MCF 10A (cell line): ENCODE measurements at regions not wholly inside any gene's neighbourhood (a gene's known extent, or its start where the extent isn't known, plus 50 kb on each side); places are given as distances from the start of the nearest gene placed in this dataset.

Source experiments
- BruUV-seq: library from RNA; stranded (reverse); fragments of 400-500 nt; replicated peaks from 2 replicates; lab custom pipeline; 2021; lab: Mats Ljungman, UMichigan
- CTCF ChIA-PET: fragments of 300-600 bp; sonication (Branson Sonifier 250); formaldehyde crosslinking; extraction: SDS; loops from one replicate; lab custom pipeline; 2021; ENCODE audit warnings: antibody characterized with exemption, inconsistent platforms; lab: Yijun Ruan, JAX
- POLR2A ChIA-PET: fragments of 300-600, 350-650 bp; sonication (Branson Sonifier 250); formaldehyde crosslinking; extraction: SDS; loops from one replicate; lab custom pipeline; 2020; ENCODE audit warnings: antibody characterized with exemption, inconsistent platforms; lab: Yijun Ruan, JAX
- DNase-seq: peaks from one replicate; pipeline ENCODE4 v3.0.0-alpha.2; 2018; ENCODE audit not compliant: unreplicated experiment
- H3K27ac Mint-ChIP-seq: one replicate; pipeline ENCODE4 v1.8.0; 2022; ENCODE audit warnings: mild to moderate bottlenecking, low read depth, mixed read lengths; ENCODE audit not compliant: unreplicated experiment
- H3K27me3 Mint-ChIP-seq: one replicate; pipeline ENCODE4 v1.8.0; 2022; ENCODE audit warnings: mixed read lengths; ENCODE audit not compliant: insufficient read depth, unreplicated experiment
- H3K36me3 Mint-ChIP-seq: one replicate; pipeline ENCODE4 v1.8.0; 2022; ENCODE audit warnings: mild to moderate bottlenecking, moderate library complexity, mixed read lengths; ENCODE audit not compliant: insufficient read depth, unreplicated experiment
- H3K4me1 Mint-ChIP-seq: one replicate; pipeline ENCODE4 v1.8.0; 2022; ENCODE audit warnings: mixed read lengths; ENCODE audit not compliant: insufficient read depth, unreplicated experiment
- H3K4me3 Mint-ChIP-seq: one replicate; pipeline ENCODE4 v1.8.0; 2022; ENCODE audit warnings: mild to moderate bottlenecking, moderate library complexity, mixed read lengths; ENCODE audit not compliant: unreplicated experiment
- H3K9me3 Mint-ChIP-seq: one replicate; pipeline ENCODE4 v1.8.0; 2022; ENCODE audit warnings: mixed read lengths; ENCODE audit not compliant: unreplicated experiment
- intact Hi-C: fragments of 100-400 bp; cut with micrococcal nuclease; formaldehyde crosslinking; loops from 2 replicates; pipeline ENCODE4 v1.14.1; 2022
- TF ChIP-seq, protein P1 (sequence below): fragments of 200-600 bp; IDR thresholded peaks from one replicate; pipeline ENCODE4 v1.8.0; 2022; ENCODE audit warnings: antibody characterized with exemption, mild to moderate bottlenecking; ENCODE audit not compliant: unreplicated experiment

DNA sequence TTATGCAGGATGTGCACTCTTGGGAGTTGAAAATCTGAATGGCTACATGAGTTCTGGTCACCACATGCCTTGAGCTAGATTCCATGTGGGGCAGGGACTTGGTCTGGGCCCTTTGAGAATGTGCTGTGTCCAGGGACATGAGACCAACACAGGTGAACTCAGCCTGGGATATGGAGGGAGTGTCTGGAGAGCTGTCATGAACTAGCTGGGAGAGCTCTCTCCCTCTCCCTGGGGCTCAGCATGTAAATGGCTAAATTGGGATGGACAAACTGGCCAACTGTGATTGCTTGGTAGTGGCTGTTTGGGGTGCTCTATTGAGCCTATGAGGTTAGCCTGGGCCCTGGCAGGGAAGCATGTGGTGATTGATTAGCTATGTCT is 105.1 kb upstream of the HS6ST1 start:
- POLR2A ChIA-PET = interaction anchor here (0.7 kb wide), 1 partner anchor 9 kb away, joined by 4 read pairs; no protein-coding TSS in a partner anchor
- Mint-ChIP-seq H3K36me3 (no peaks in the 10 kb centered on the region), H3K27me3 (no peaks in the 10 kb centered on the region), H3K4me1 (peaks cover 6% of the 10 kb centered on the region), H3K27ac (no peak overlapping the region), H3K9me3 (peaks cover 6% of the 10 kb centered on the region), H3K4me3 (no peak overlapping the region)
- CTCF ChIA-PET = interaction anchor here (0.7 kb wide), 1 partner anchor 58 kb away, joined by 3 read pairs; no protein-coding TSS in a partner anchor
- TF ChIP-seq, protein P1, sequence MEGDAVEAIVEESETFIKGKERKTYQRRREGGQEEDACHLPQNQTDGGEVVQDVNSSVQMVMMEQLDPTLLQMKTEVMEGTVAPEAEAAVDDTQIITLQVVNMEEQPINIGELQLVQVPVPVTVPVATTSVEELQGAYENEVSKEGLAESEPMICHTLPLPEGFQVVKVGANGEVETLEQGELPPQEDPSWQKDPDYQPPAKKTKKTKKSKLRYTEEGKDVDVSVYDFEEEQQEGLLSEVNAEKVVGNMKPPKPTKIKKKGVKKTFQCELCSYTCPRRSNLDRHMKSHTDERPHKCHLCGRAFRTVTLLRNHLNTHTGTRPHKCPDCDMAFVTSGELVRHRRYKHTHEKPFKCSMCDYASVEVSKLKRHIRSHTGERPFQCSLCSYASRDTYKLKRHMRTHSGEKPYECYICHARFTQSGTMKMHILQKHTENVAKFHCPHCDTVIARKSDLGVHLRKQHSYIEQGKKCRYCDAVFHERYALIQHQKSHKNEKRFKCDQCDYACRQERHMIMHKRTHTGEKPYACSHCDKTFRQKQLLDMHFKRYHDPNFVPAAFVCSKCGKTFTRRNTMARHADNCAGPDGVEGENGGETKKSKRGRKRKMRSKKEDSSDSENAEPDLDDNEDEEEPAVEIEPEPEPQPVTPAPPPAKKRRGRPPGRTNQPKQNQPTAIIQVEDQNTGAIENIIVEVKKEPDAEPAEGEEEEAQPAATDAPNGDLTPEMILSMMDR = no peak
- intact Hi-C loops = no loop called here
- no peak for DNase-seq
- no TSS peak for BruUV-seq

DNA sequence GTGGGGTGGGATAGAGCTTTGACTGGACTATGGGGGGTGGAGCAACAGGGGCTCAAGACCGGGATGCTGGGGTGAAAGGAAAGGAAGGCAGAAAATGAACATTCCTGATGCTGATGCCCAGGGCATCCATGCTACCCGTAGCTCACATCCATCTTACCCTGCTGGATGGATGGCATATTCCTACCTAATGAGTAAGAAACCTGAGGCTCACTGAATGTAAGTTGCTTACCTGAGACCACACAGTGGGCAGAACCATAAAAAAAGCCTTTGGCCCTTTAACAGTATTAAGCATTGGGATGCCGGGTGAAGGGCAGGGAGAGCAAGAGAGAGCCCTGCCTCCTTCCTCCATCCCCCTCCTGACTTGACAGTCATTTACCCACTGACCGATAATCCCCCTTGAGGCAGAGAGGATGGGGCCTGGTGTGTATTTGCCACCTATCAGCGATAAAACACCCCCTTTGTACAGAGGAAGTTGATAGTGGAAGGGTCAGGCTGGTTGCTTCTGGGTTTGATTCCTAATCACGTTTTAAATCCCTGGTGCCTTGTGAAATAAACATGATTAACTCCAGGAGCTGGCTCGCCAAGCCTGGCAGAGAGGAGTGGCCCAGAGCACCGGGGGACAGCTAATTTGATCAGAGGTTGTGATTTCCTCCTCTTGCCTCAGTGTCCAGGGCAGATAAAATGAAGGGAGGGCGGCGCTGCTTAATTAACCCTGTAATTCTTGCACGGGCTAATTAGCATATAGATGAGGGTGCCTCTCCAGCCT is 105.9 kb upstream of the HS6ST1 start:
- intact Hi-C loops = no loop called here
- Mint-ChIP-seq H3K4me3 (no peak overlapping the region), H3K27me3 (peaks cover 7% of the 10 kb centered on the region), H3K4me1 (peaks cover 6% of the 10 kb centered on the region), H3K36me3 (no peaks in the 10 kb centered on the region), H3K9me3 (peaks cover 14% of the 10 kb centered on the region), H3K27ac (no peak overlapping the region)
- ChIA-PET CTCF (no interaction called here), POLR2A (interaction anchor here (0.6 kb wide), 1 partner anchor 18 kb away, joined by 3 read pairs; no protein-coding TSS in a partner anchor)
- DNase-seq = no peak
- TF ChIP-seq, protein P1 = no peak
- BruUV-seq = no TSS peak

DNA sequence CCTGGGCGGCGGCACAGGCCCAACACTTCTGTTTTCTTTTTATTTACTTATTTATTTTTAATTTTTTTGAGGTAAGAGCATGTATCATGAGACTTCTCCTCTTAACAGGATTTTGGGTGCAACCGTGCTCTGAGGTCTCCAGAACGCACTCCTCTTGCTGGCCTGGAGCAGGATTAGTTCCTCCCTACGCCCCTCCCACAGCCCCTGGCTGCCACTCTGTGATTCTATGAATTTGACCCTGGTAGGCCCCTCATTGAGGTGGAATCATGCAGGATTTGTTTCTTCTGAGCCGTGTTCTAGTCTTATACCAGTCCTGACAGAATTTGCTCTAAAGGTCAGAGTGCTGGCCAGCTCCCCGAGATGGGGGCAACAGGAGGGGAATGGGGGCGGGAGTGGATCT is 106.5 kb upstream of the HS6ST1 start:
- no TSS peak for BruUV-seq
- ChIA-PET CTCF (interaction anchor here (0.6 kb wide), 1 partner anchor 90 kb away, joined by 3 read pairs; no protein-coding TSS in a partner anchor), POLR2A (interaction anchor here (0.6 to 0.7 kb wide), 2 partner anchors 17 to 211 kb away, joined by 3 read pairs; no protein-coding TSS in a partner anchor)
- intact Hi-C loops = no loop called here
- TF ChIP-seq, protein P1 = no peak
- H3K36me3 Mint-ChIP-seq = no peaks in the 10 kb centered on the region
- no peak overlapping the region for H3K27ac Mint-ChIP-seq
- peaks cover 6% of the 10 kb centered on the region for H3K4me1 Mint-ChIP-seq
- no peak overlapping the region for H3K4me3 Mint-ChIP-seq
- peaks cover 11% of the 10 kb centered on the region for H3K27me3 Mint-ChIP-seq
- no peak for DNase-seq
- peaks cover 21% of the 10 kb centered on the region for H3K9me3 Mint-ChIP-seq
